B cell (primary cell): ENCODE measurements at regions not wholly inside any gene's neighbourhood (a gene's known extent, or its start where the extent isn't known, plus 50 kb on each side); places are given as distances from the start of the nearest gene placed in this dataset.

ENCODE experiments used
- ATAC-seq: fragments of 200-7000 bp; cut with Tn5 transposase; one replicate; pipeline ENCODE4 v1.10.0; 2021; ENCODE audit warnings: low read depth, mild to moderate bottlenecking, moderate number of reproducible peaks, moderate library complexity
- CTCF ChIA-PET: fragments of 350-600 bp; sonication (Branson Sonifier 250); formaldehyde crosslinking; loops from one replicate; lab custom pipeline; 2021; ENCODE audit warnings: antibody characterized with exemption, inconsistent platforms; lab: Charles Lee
- POLR2A ChIA-PET: fragments of 350-600 bp; sonication (Branson Sonifier 250); formaldehyde crosslinking; loops from one replicate; lab custom pipeline; 2021; ENCODE audit warnings: antibody characterized with exemption; lab: Charles Lee
- DNase-seq: peaks from one replicate; pipeline ENCODE4 v3.0.0; 2013
- H2AFZ ChIP-seq: 2 replicates; pipeline ENCODE4 v1.6.1; 2012; ENCODE audit warnings: mild to moderate bottlenecking, low read depth, low read length; ENCODE audit not compliant: insufficient read depth, poor library complexity, severe bottlenecking
- H3K27ac ChIP-seq, 2 donors: 1 replicate in 1 of 2; 2 replicates in 1 of 2; pipeline ENCODE4 v1.5.1; 2012 to 2013; ENCODE audit warnings: low read length in 2 of 2, mild to moderate bottlenecking in 2 of 2, moderate library complexity in 1 of 2
- H3K27me3 ChIP-seq, 4 experiments: fragments of 200-600 bp in 1 of 4; sonication (generic) in 1 of 4; replicated peaks in 1 of 4; 1 replicate in 2 of 4; 2 replicates in 2 of 4; pipeline versions ENCODE4 v1.6.1 to v1.7.0; 2013 to 2016; ENCODE audit warnings: low read length in 3 of 4, mild to moderate bottlenecking in 2 of 4, mixed read lengths in 1 of 4, moderate library complexity in 1 of 4; ENCODE audit not compliant: insufficient read depth in 4 of 4, control insufficient read depth in 3 of 4; ENCODE audit errors: control extremely low read depth in 1 of 4
- H3K36me3 ChIP-seq, 2 experiments: replicated peaks in 1 of 2; 1 replicate in 1 of 2; 2 replicates in 1 of 2; pipeline versions ENCODE4 v1.6.1 to v1.7.1; 2013; ENCODE audit warnings: low read length in 1 of 2; ENCODE audit not compliant: insufficient read depth in 2 of 2, control insufficient read depth in 1 of 2; ENCODE audit errors: control extremely low read depth in 1 of 2, extremely low read depth in 1 of 2
- H3K4me1 ChIP-seq, 2 donors: fragments of 200-600 bp in 1 of 2; sonication (generic) in 1 of 2; 1 replicate in 1 of 2; 2 replicates in 1 of 2; pipeline versions ENCODE4 v1.5.1 to v1.6.1; 2013 to 2017; ENCODE audit warnings: low read length in 2 of 2; ENCODE audit not compliant: control insufficient read depth in 2 of 2, insufficient read depth in 2 of 2
- H3K4me2 ChIP-seq: replicated peaks from 2 replicates; pipeline ENCODE3; 2012; ENCODE audit warnings: mild to moderate bottlenecking, low read depth, low read length; ENCODE audit not compliant: poor library complexity, severe bottlenecking
- H3K4me3 ChIP-seq, 5 experiments: fragments of 200-600 bp in 1 of 5; sonication (generic) in 1 of 5; 1 replicate in 3 of 5; 2 replicates in 2 of 5; pipeline versions ENCODE4 v1.5.1 to v1.7.0; 2011 to 2016; ENCODE audit warnings: low read length in 4 of 5, mild to moderate bottlenecking in 4 of 5, low read depth in 2 of 5, control low read depth in 1 of 5, moderate library complexity in 1 of 5; ENCODE audit not compliant: insufficient read depth in 1 of 5; ENCODE audit errors: control extremely low read depth in 1 of 5, extremely low read depth in 1 of 5
- H3K79me2 ChIP-seq: fragments of 200-600 bp; sonication (generic); one replicate; pipeline ENCODE4 v1.6.0; 2016; ENCODE audit warnings: low read length; ENCODE audit not compliant: control insufficient read depth, insufficient read depth
- H3K9ac ChIP-seq: fragments of 200-600 bp; sonication (generic); 2 replicates; pipeline ENCODE4 v1.6.1; 2017; ENCODE audit warnings: mild to moderate bottlenecking, low read length, moderate library complexity
- H3K9me3 ChIP-seq, 3 donors: one replicate each; pipeline versions ENCODE4 v1.6.1 to v1.7.1; 2013; ENCODE audit warnings: low read length in 2 of 3; ENCODE audit not compliant: control insufficient read depth in 2 of 3, insufficient read depth in 1 of 3; ENCODE audit errors: control extremely low read depth in 1 of 3
- H4K20me1 ChIP-seq: 2 replicates; pipeline ENCODE4 v1.6.0; 2012; ENCODE audit warnings: mild to moderate bottlenecking, low read length; ENCODE audit not compliant: insufficient read depth, control insufficient read depth, poor library complexity, severe bottlenecking
- H3K27ac Mint-ChIP-seq: one replicate; pipeline ENCODE4 v1.8.0; 2021; ENCODE audit warnings: mixed read lengths
- H3K27me3 Mint-ChIP-seq: one replicate; pipeline ENCODE4 v1.8.0; 2021; ENCODE audit warnings: mixed read lengths
- H3K4me1 Mint-ChIP-seq: one replicate; pipeline ENCODE4 v1.8.0; 2021; ENCODE audit warnings: mixed read lengths
- H3K4me3 Mint-ChIP-seq: one replicate; pipeline ENCODE4 v1.8.0; 2021; ENCODE audit warnings: mixed read lengths
- H3K9me3 Mint-ChIP-seq: one replicate; pipeline ENCODE4 v1.8.0; 2022; ENCODE audit warnings: mixed read lengths; ENCODE audit not compliant: insufficient read depth
- CTCF ChIP-seq: fragments of 200-600 bp; IDR thresholded peaks from one replicate; pipeline ENCODE4 v1.8.0; 2022; ENCODE audit warnings: antibody characterized with exemption, mild to moderate bottlenecking
- EZH2 ChIP-seq: IDR thresholded peaks from 2 replicates; pipeline ENCODE4 v1.6.1; 2012; ENCODE audit warnings: borderline replicate concordance, low read depth, mild to moderate bottlenecking, moderate library complexity, low read length; ENCODE audit not compliant: insufficient read depth, poor library complexity, severe bottlenecking
- WGBS: methylation state at CpG from one replicate; pipeline ENCODE4 v1.1.5; 2013; ENCODE audit warnings: missing lambda C conversion rate; ENCODE audit not compliant: insufficient coverage; 5-methylcytosine and 5-hydroxymethylcytosine counted together
- intact Hi-C: fragments of 100-400 bp; cut with micrococcal nuclease; formaldehyde crosslinking; loops from one replicate; pipeline ENCODE4 v1.10.0; 2022

GRCh38 chr4:119785963-119786362 lies 157.4 kb upstream of the PDE5A start:
- Mint-ChIP-seq H3K27me3 (peaks cover 3% of the 10 kb centered on the region), H3K4me3 (no peak overlapping the region), H3K9me3 (peaks cover 7% of the 10 kb centered on the region), H3K4me1 (no peaks in the 10 kb centered on the region), H3K27ac (no peak overlapping the region)
- no peaks in the 10 kb centered on the region for H3K36me3 ChIP-seq
- no peaks in the 10 kb centered on the region for H3K4me1 ChIP-seq
- no peak overlapping the region for H3K4me3 ChIP-seq
- ATAC-seq, result no peak
- intact Hi-C loops, result no loop called here
- peaks cover 0 to 12% (median 3%) of the 10 kb centered on the region in 3 donors for H3K9me3 ChIP-seq
- H4K20me1 ChIP-seq, result no peaks in the 10 kb centered on the region
- DNase-seq, result no peak
- no peak overlapping the region for H3K4me2 ChIP-seq
- CTCF ChIA-PET, result no interaction called here
- POLR2A ChIA-PET, result no interaction called here
- no peak overlapping the region for H3K27ac ChIP-seq
- no peak overlapping the region for H3K9ac ChIP-seq
- no peaks in the 10 kb centered on the region for H3K79me2 ChIP-seq
- no peaks in the 10 kb centered on the region for H3K27me3 ChIP-seq
- H2AFZ ChIP-seq, result no peak overlapping the region
- TF ChIP-seq CTCF, result no peak
- no peak for TF ChIP-seq EZH2

GRCh38 chr4:119783189-119783983 lies 154.8 kb upstream of the PDE5A start:
- POLR2A ChIA-PET, result no interaction called here
- Mint-ChIP-seq H3K27me3 (peaks cover 3% of the 10 kb centered on the region), H3K9me3 (peaks cover 7% of the 10 kb centered on the region), H3K4me1 (no peaks in the 10 kb centered on the region), H3K4me3 (no peak overlapping the region), H3K27ac (no peak overlapping the region)
- H2AFZ ChIP-seq, result no peak overlapping the region
- no peaks in the 10 kb centered on the region for H3K4me1 ChIP-seq
- no peak for ATAC-seq
- H3K27ac ChIP-seq, result no peak overlapping the region
- WGBS, result 75% methylated on average over 4 of the region's 4 CpGs
- no peak overlapping the region for H3K9ac ChIP-seq
- intact Hi-C loops, result no loop called here
- CTCF ChIA-PET, result no interaction called here
- no peaks in the 10 kb centered on the region for H3K79me2 ChIP-seq
- no peak overlapping the region for H3K4me2 ChIP-seq
- H3K4me3 ChIP-seq, result no peak overlapping the region
- no peaks in the 10 kb centered on the region for H3K27me3 ChIP-seq
- TF ChIP-seq CTCF, result no peak
- no peak for TF ChIP-seq EZH2
- H3K9me3 ChIP-seq, result peaks cover 0 to 12% (median 3%) of the 10 kb centered on the region in 3 donors
- H3K36me3 ChIP-seq, result no peaks in the 10 kb centered on the region
- no peaks in the 10 kb centered on the region for H4K20me1 ChIP-seq
- no peak for DNase-seq
